ENCODE measurements at regions not wholly inside any gene's neighbourhood (a gene's known extent, or its start where the extent isn't known, plus 50 kb on each side); places are given as distances from the start of the nearest gene placed in this dataset.

DNA sequence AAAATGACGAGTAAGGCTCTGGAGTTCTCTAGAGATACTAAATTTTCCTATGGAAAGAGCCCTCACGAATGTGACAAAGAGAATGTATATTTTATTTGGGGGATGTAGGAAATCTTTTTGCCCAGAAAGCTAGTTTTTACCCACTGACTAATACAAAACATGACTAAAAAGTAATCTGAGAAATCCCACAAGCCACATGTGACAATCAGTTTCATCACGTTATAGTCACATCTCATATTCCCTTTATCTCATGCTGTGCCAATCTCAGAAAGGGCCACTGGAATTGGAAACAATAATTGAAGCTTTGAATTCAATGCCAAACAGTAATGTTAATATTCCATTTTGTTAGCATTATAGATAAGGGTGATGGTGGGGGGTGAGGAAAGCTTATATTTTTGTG lies 509.0 kb upstream of the GOLIM4 start:
- no peak for DNase-seq (ENCODE audit: low read depth in 4 of 4, low spot score in 1 of 4)

DNA sequence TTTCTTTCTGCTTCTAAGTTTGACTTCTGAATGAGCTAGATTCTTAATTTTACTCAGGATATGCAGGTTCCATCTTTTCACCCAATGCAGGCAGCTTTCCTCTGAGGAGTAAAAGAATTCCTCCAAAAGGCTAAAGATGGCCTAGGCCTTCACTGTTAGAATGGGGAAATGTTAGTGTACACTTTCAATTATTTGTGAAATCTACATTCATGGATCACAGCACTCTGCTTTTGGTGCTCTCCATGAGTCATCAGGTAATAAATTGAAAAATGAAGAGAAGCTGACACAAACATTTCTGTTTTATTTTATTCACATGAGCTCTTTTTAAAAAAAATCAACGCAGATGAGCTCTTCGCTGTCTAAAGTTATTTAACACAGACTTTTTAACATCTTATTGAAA lies 502.5 kb upstream of the GOLIM4 start:
- DNase-seq (ENCODE audit: low read depth in 4 of 4, low spot score in 1 of 4) = no peak

DNA sequence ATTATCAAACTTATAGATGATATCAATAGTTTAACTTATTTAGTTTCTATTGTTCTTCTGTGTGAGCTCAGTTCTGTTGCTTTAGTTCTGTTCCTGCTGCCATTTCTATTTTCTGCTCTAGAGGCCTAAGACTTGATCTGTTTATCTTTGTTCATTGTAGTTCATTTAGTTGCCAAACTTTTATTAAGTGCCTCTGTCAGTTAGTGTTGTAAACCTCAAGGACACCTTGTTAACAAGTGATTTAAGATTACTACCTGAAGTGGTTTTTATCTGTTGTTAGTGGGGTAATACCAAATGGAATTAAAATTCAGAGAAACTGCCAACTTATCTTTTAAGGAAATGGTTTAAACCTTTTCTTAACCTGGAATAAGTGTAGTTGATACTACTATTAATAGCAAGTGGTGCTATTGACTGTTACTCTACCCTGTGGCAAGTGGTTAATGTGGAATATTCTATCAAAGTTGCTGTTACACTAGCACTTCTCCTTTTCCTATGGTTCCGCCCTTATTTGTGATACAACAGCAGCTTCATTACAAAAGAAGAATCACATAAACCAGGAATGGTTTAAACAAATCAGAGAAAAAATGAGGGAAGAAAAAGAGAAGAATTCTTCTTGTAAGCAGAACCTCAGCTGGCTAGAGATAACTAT lies 500.6 kb upstream of the GOLIM4 start:
- DNase-seq (ENCODE audit: low read depth in 4 of 4, low spot score in 1 of 4) = no peak

DNA sequence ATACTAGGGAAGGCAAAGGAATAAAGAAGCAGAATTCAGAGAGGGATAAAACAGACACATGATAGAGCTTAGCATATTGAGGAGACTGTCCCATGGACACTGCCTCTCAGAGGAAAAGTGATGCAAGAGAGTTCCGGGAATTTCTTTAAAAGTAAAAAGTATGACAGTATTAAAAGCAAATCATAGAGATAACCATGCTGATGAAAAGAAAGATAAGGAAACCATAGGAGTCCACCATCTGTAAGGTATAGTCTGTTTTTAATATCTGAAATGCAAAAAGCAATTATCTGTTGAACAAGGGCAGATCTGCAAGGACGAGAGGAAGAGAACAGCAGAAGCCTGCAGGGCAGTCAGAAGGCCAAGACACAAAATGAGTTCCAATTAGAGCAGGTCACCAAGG lies 495.9 kb upstream of the GOLIM4 start:
- no peak for DNase-seq (ENCODE audit: low read depth in 4 of 4, low spot score in 1 of 4)

DNA sequence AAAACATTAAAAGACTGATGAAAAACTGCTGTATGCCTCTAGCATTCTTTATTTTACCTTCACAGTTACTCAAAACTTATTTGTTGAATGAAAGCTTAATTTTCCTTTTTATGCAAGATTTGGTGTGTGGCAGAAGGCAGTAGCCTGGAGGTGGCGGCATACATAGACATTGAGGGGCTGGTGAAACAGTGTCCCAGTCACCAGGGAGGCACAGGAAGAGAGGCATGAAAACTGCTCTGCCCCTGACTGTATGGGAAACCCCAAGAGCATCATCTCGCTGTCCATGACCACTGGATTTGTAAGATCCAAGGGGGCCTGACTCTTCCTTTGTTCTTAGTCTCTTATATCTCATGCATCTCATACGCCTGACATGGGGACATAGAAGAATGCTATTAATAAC lies 493.7 kb upstream of the GOLIM4 start:
- DNase-seq (ENCODE audit: low read depth in 4 of 4, low spot score in 1 of 4) = no peak

DNA sequence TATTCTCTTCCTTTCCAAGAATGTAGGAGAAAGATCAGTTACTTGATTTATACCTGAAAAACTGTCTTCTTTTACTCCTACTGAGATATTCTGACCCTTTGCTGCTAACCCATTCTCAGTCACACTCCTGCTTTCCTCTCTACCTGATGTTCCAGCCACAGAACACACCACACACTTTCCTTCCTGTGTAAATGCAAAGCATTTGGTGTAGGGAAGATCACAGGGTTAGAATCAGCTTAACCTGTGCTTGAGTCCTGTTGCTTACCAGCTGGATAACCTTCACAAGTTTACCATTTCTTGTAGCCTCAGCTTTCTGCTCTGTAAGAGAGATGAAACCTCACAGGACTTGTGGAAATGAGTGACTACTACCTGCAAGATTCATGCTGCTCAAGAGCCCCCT lies 489.8 kb upstream of the GOLIM4 start:
- no peak for DNase-seq (ENCODE audit: low read depth in 4 of 4, low spot score in 1 of 4)

DNA sequence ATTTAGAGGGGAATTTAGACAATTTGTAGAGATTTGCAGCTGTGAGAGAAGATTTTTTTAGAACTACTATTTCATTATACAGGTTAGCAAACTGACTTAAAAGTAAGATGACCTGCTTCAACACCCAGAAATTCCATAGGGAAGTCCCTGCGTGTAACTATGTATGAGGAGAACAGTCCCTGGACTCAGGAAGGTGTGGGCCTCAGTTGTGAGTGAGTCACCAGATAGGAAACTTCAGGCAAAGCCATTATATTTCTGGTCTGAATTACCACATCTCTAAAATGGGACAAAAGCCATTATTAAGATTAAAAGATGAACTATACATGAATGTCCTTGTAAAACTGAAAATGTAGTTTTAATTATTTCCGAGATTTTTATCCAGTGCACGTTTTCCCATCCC lies 488.3 kb upstream of the GOLIM4 start:
- no peak for DNase-seq (ENCODE audit: low read depth in 4 of 4, low spot score in 1 of 4)

DNA sequence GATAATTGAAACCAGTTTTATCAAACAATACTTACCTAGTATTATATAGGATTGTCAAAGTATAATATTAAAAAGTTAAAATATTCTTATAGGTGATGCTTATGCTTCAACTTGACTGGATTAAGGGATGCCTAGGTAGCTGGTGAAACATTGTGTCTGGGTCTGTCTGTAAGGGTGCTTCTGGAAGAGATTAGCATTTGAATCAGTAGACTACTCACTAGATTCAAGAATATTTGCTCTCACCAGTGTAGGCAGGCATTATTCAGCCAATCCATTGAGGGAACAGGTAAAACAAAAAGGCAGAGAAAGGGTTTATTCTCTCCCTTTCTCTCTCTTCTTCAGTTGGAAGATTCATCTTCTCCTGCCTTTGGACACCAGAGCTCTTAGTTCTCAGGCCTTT lies 486.8 kb upstream of the GOLIM4 start:
- no peak for DNase-seq (ENCODE audit: low read depth in 4 of 4, low spot score in 1 of 4)

DNA sequence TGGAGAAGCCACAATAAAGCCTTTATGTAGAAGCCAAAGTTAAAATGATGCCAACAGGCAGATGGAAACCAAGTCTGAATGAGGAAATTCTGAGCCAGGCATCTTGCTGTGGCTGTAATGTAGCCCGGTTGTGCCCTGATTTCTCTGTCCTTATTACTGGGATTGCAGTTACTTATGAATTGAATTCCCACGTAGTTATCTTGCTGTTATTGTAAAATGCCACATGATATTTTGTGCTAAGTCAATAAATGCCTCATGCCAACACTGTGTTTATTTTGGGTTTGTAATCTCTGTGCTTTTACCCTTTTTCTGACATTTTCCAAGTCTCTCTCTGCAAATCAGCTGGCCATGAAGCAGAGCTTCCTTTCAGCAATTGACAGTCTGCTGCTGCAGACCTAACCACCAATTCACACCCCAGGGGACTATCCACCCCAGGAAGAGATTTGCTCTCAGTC lies 486.1 kb upstream of the GOLIM4 start:
- DNase-seq (ENCODE audit: low read depth in 4 of 4, low spot score in 1 of 4) = no peak

DNA sequence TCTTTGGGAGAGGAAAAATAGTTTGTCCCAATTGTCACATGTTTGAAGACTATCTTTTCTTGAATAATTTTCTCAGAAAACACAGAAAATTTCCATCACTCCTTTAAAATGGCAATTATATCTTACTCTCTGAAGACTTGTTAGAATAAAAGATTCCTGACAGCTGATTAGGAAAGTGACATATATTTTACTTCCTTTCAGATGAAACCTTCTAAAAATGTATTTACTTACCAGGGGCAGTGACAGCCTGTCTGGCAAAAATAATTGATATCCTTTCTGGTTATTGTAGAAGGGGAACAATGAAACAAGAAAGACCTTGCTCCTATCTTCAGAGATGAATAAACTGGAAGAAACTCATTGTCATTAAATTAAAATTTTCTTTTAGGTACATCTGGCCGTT lies 483.3 kb upstream of the GOLIM4 start:
- no peak for DNase-seq (ENCODE audit: low read depth in 4 of 4, low spot score in 1 of 4)

DNA sequence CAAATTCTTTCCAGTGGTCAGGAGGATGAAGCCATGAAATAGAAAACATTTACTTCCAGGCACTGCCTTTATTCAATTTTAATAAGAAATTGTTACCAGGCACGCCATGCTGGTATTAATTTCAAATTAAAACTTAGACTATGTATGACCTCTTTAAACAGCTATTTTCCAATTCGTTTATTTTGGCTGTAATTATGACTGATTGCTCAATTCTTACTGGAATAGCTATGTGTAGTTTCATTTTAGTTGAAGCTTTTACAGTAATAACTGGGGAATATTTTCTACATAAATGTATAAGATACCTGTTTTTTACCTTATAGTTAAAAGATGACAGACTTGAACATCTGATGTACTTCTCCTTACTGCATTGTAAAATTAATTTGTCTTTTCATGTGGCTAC lies 480.0 kb upstream of the GOLIM4 start:
- DNase-seq (ENCODE audit: low read depth in 4 of 4, low spot score in 1 of 4) = no peak

DNA sequence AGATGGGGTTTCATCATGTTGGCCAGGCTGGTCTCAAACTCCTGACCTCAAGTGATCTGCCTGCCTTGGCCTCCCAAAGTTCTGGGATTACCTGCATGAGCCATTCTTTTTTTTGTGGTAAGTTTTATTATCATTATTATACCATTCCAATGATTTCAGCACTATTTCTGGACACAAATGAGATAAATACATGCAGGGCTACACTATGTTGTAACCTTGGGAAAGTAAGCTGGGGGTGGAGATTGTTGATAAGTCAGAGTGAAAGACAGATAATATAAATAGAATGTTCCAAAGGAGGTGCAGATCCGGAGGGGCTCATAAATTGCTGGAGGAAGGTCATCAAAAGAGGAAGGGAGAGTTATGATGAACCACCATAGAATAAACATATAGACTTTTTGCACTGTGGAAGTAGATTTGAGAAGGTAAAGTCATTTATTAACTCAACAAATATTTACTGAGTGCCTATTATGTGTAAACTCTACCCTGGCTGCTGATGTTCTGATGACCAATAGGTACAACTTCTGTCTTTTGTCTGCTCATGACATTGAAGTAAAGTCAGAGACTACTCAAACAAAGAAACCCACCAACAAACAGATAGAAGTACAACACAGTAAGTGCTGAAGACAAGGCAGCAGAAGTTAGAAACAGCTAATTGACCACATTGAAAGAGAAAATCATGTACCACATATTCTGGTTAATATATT lies 478.9 kb upstream of the GOLIM4 start:
- DNase-seq (ENCODE audit: low read depth in 4 of 4, low spot score in 1 of 4) = no peak

DNA sequence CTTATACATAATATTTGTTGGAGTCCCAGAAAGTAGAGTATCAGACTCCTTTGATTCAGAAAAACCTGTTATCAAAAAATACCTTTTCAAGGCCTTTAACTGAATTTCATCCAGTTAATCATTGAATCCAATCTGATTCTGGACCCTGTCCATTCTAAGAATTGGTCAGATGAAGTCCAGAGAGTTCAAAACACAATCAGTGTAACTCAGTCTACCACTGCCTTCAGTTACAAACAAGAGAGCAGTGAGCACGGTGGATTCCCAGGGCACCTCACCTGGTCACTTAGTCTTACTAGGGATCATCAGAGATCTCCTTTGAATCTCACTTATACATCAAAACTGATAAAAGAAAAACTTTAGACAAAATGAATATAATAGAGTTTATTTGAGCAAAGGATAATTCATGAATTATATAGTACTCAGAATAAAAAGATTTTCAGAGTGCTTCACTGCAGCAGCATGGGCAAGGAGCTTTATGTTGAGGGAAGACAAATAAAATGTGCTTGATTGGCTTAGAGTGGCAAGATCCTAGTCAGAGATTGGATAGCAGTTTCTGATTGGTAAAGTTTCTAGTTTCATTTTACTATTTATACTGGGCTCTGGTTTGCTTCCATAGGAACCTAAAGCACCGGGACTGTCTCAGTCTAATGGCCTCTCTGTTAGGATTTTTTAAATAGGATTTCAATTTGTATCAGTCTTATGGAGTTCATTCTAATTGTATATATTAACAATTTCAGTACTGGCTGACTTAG lies 474.9 kb upstream of the GOLIM4 start:
- DNase-seq (ENCODE audit: low read depth in 4 of 4, low spot score in 1 of 4) = no peak

DNA sequence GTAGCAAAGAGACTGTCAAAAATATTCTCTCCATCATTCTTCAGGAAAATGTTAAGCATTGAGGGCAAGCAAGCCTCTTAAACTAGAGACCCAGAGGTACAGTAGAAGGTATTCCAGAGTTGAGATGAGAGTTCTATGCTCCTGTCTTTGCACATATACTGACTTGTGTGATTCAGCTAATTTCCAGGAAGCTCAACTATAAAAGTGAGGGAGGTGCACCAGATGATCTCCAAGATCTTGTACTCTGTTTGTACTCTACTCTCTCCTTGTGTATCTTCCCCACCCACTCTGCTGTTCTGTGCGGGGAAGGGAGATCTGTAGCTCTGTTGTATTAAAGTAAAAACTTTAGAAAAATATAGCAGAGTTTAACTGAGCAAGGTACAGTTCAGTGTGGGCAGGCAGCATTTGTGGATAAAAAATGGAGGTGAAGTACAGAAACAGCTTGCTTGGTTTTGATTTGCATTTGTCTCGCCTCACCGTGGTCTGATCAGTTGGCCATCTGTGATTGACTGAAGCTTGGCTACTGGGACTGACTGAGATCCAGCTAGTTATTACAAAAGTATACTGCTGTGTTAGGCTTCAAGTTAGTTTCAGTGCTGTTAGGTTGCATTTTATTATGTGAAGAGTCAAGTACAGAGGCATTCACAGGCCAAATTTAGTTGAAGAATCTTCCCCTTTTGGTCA lies 463.1 kb upstream of the GOLIM4 start:
- DNase-seq (ENCODE audit: low read depth in 4 of 4, low spot score in 1 of 4) = no peak

DNA sequence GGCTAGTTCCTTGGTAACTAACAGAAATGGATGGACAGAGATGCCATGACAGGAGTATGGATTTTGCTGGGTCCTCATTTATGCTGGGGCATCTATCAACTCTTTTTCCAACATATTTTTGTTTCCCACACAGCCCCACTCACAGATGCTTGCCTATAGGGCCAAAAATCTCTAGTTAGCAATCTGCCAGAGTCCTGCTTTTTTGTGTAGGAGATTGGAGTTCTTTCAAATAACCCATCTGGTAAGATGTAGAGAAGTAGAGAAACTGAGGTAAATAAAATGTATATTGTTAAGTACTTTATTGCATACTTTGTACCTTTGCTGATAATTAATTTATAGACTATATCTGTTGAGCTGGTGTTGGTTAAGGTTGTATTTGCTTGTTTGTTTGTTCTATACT lies 456.5 kb upstream of the GOLIM4 start:
- DNase-seq (ENCODE audit: low read depth in 4 of 4, low spot score in 1 of 4) = no peak

DNA sequence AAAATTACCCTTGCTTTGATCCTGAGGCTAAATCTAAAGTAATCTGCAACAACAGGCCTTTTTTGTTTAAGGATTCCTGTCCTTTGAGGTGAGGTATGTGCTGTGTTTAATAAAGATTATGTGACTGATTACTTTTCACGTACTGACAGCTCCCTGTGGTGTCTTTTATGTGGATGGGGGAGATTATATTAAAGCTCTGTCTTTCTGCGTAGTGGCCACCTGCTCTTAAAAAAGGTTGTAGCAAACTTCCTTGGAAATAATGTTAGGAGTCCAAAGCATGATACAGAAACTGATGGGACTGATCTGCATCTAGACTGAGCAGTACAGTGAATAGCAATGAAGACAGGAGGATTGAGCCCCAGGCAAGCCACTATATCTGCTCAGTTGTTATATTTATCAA lies 453.0 kb upstream of the GOLIM4 start:
- no peak for DNase-seq (ENCODE audit: low read depth in 4 of 4, low spot score in 1 of 4)

DNA sequence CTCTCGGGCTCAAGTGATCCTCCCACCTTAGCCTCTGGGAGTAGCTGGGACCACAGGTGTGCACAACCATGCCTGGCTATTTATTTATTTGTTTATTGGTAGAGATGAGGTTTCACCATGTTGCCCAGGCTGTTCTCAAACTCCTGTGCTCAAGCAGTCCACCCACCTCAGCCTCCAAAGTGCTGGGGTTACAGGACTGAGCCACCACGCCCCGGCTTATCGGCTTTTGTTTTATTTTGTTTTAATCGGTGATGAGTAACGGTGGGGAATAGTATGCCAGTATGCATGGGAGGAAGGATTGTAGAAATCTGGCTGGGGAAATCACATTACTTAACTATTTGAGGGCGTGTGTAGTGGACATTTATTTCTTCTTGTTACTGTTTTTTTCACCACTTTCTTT lies 451.0 kb upstream of the GOLIM4 start:
- DNase-seq (ENCODE audit: low read depth in 4 of 4, low spot score in 1 of 4) = no peak

DNA sequence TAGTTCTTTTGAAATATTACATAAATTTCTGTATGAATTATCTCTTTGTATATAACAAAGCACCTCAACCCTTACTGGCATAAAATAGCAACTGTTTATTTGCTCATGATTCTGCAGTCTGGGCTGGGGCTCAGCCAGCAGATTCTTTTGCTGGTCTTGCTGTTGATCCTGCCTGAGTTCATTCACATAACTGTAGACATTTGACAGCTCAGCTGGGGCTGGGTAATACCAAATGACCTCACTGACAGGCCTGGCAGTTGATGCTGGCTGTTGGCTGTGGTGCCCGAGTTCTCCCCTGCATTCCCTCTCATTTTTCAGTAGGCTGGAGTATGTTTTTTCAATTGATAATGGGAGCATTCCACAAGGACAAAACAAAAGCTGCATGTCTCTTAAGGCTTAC lies 449.9 kb upstream of the GOLIM4 start:
- DNase-seq (ENCODE audit: low read depth in 4 of 4, low spot score in 1 of 4) = no peak

DNA sequence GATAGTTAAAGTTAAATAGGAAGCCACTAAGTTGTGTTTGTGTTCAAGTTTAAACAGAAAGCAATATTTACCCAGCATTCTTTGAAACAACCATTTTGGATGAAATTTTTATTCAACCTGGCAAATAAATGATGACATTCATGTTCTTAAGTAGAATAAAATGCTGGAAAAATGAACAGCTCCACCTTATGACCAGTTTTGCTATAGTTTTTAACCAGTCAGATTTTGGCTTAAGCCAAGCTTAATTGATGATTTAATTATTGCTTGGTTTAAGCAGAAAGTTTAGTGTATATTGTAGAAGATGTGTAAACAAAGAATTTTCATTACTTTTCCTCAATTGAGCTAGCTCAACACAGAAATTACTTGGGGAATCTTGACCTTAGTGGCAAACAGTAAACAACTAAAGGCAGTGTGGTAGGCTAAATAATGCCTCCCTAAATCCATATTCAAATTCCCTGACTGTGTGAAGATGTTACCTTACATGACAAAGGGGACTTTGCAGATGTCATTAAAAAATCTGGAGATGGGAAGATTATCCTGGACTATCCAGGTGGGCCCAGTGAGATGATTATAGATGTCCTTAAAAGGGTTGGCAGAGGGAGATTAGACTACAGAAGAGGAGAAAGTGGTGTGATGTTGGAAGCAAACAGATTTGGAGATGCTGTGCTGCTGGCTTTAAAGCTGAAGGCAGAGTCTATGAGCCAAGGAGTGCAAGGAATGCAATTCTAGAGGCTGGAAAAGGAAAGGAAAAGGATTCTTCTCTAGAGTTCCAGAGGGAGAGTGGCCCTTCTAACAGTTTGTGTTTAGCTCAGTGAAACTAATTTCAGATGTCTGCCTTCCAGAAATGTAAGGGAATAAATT lies 448.6 kb upstream of the GOLIM4 start:
- no peak for DNase-seq (ENCODE audit: low read depth in 4 of 4, low spot score in 1 of 4)

DNA sequence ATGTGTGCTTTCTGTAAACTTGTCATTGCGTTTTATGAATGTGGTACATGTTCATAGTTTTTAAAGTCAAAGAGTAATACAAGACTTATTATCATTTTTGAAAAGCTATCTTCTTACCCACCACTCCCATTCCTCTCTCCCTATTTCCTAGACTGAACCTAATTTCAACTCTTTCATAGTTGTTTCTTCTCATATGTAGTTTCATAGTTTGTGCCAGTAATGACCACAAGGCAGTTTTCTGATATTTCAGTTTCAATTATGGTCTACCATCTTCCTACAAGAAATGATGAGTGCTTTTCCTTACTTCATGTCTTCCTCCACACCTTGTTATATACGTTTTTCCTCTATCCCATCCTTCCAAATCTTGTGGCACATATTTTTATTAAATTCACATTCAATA lies 445.0 kb upstream of the GOLIM4 start:
- no peak for DNase-seq (ENCODE audit: low read depth in 4 of 4, low spot score in 1 of 4)

DNA sequence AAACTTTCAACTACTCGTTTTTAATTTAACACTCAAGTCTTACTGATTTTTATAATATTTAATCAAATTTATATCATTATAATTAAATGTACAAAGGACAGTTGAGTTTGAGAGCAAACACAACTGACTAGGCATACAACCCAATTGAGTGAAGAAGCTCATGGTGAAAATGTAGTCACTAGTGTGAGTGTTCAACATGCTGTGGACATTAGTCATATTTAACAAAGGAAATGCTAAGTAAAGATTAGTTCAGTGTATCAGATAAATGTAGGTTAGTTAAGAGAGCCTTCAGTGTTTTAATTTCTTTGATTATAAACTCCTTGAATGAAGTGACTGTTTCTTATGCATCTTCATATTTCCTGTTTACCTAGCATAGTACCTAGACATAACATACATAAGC lies 444.2 kb upstream of the GOLIM4 start:
- DNase-seq (ENCODE audit: low read depth in 4 of 4, low spot score in 1 of 4) = no peak

All from stimulated activated CD4-positive, alpha-beta T cell treated with anti-CD3 and anti-CD28 coated beads, Interleukin-1b, Interleukin-23, amount 100 ng/mL, for 24 hours (primary cell).